ENCODE measurements at regions not wholly inside any gene's neighbourhood (a gene's known extent, or its start where the extent isn't known, plus 50 kb on each side); places are given as distances from the start of the nearest gene placed in this dataset.

DNA sequence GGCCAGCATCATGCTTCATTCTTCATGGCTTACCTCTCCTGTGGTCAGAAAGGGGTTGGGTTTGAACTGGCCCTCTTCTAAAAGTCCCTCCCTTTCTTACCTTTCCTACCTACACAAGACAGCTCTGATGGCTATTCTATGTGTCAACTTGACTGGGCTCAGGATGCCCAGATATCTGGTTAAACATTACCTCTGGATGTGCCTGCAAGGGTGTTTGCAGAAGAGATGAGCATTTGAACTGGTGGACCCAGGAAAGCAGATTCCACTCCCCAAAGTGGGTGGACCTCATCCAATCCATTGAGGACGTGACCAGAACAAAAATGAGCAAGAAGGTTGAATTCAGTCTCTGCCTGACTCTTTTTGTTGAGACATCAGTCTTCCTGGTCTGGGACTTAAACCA lies 79.0 kb upstream of the TCF7L2 start:
- no peak for DNase-seq (ENCODE audit: low read depth)
- H3K4me3 ChIP-seq (ENCODE audit: low read length), result no peak overlapping the region
- TF ChIP-seq, protein P1, sequence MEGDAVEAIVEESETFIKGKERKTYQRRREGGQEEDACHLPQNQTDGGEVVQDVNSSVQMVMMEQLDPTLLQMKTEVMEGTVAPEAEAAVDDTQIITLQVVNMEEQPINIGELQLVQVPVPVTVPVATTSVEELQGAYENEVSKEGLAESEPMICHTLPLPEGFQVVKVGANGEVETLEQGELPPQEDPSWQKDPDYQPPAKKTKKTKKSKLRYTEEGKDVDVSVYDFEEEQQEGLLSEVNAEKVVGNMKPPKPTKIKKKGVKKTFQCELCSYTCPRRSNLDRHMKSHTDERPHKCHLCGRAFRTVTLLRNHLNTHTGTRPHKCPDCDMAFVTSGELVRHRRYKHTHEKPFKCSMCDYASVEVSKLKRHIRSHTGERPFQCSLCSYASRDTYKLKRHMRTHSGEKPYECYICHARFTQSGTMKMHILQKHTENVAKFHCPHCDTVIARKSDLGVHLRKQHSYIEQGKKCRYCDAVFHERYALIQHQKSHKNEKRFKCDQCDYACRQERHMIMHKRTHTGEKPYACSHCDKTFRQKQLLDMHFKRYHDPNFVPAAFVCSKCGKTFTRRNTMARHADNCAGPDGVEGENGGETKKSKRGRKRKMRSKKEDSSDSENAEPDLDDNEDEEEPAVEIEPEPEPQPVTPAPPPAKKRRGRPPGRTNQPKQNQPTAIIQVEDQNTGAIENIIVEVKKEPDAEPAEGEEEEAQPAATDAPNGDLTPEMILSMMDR (conservative IDR thresholded peaks at IDR 0.05; ENCODE audit: low read depth, low read length), result no peak

DNA sequence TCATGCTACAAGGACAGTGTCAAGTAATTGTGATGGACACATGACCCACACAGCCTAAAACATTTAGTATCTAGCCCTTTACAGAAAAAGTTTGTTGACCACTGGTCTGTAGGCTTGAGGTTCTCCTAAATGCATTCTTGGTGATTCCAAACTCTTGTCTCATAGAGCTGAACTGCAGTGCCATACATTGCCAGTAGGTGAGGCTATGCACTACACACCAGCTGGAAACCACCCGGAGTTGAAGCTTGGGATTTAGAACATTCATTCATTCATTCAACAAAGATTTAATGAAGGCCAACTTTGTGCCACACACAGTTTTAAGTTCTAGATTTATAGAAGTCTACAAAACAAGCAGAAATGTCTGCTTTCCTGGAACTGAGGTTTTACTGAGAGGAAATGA lies 77.3 kb upstream of the TCF7L2 start:
- TF ChIP-seq, protein P1 (conservative IDR thresholded peaks at IDR 0.05; ENCODE audit: low read depth, low read length), result peak; percentile 48
- H3K4me3 ChIP-seq (ENCODE audit: low read length), result no peak overlapping the region
- DNase-seq (ENCODE audit: low read depth), result no peak

- TF ChIP-seq, protein P1 (conservative IDR thresholded peaks at IDR 0.05; ENCODE audit: low read depth, low read length), result no peak
- DNase-seq (ENCODE audit: low read depth), result no peak
- H3K4me3 ChIP-seq (ENCODE audit: low read length), result no peak overlapping the region
Measured at GRCh38 chr10:112873541-112873940, 76.5 kb upstream of the TCF7L2 start.

DNA sequence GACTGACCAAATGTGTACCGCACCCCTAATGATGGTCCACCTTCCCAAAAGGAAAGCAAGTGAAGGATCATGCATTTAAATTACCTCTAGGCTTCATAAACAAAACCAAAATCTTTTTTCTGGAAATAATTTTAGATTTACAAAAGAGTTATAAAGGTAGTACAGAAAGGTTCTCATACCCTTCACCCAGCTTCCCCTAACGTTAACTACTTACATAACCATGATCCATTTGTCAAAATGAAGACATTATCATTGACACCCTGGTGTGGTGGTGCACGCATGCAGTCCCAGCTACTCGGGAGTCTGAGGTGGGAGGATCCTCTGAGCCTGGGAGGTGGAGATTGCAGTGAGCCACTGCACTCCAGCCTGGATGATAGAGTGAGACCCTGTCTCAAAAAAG lies 75.1 kb upstream of the TCF7L2 start:
- DNase-seq (ENCODE audit: low read depth), result no peak
- TF ChIP-seq, protein P1 (conservative IDR thresholded peaks at IDR 0.05; ENCODE audit: low read depth, low read length), result no peak
- H3K4me3 ChIP-seq (ENCODE audit: low read length), result no peak overlapping the region

DNA sequence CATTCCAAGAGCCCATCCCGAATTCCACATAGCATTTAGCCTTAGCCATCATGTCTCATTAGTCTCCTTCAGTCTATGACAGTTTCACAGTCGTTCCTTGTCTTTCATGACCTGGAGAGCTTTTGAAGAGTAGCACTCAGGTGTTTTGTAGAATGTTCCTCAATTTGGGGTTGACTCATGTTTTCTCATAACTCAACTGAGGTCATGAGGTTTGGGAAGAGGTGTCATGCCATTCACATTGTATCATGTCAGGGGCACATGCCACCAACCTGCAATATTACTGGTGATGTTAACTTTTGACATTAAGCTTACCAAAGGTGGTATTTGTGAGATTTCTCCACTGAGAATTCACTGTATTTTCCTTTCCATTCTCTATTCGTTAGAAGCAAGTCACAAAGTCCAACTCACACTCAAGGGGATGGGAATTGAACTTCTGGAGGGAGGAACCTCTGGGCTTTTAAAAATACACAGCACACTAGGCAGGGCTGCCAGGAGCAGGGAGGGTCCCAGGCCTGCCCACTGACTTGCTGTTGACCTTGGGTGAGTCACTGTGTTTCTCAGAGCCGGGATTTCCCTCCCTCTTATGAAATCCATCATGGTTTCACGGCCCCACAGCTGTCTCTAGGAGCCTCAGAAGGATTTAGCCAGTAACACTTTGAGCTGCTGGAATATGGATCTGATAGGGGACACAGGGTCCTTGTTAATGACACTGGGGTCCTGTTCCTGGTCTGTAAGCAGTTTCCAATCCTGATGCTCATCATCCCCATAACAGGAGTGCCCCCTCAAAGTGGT lies 74.4 kb upstream of the TCF7L2 start:
- H3K4me3 ChIP-seq (ENCODE audit: low read length), result no peak overlapping the region
- TF ChIP-seq, protein P1 (conservative IDR thresholded peaks at IDR 0.05; ENCODE audit: low read depth, low read length), result no peak
- peak; percentile 26 for DNase-seq (ENCODE audit: low read depth)

GRCh38 chr10:112880633-112881530 lies 69.2 kb upstream of the TCF7L2 start:
- TF ChIP-seq, protein P1 (conservative IDR thresholded peaks at IDR 0.05; ENCODE audit: low read depth, low read length), result no peak
- H3K4me3 ChIP-seq (ENCODE audit: low read length), result no peak overlapping the region
- DNase-seq (ENCODE audit: low read depth), result no peak

Measured in retinal pigment epithelial cell (primary cell).